Osteoblast (primary cell): ENCODE measurements at regions not wholly inside any gene's neighbourhood (a gene's known extent, or its start where the extent isn't known, plus 50 kb on each side); places are given as distances from the start of the nearest gene placed in this dataset.

ENCODE experiments used
- DNase-seq: peaks from one replicate; pipeline ENCODE4 v3.0.0; 2011; ENCODE audit warnings: low spot score, mixed read lengths; ENCODE audit not compliant: insufficient read length; ENCODE audit errors: missing footprints
- H2AFZ ChIP-seq: 2 replicates; pipeline ENCODE4 v1.6.0; 2011; ENCODE audit warnings: mild to moderate bottlenecking, low read length
- H3K27ac ChIP-seq: 2 replicates; pipeline ENCODE4 v1.5.1; 2011; ENCODE audit warnings: mild to moderate bottlenecking, low read depth, low read length, moderate library complexity
- H3K27me3 ChIP-seq: 2 replicates; pipeline ENCODE4 v1.6.0; 2012; ENCODE audit warnings: mild to moderate bottlenecking, control low read depth, inconsistent platforms, low read length, moderate library complexity; ENCODE audit not compliant: insufficient read depth
- H3K36me3 ChIP-seq: 2 replicates; pipeline ENCODE4 v1.5.1; 2011; ENCODE audit warnings: mild to moderate bottlenecking, low read length, control low read depth, moderate library complexity; ENCODE audit not compliant: insufficient read depth
- H3K4me1 ChIP-seq: 2 replicates; pipeline ENCODE4 v1.5.1; 2011; ENCODE audit warnings: mild to moderate bottlenecking, low read length, control low read depth, moderate library complexity; ENCODE audit not compliant: insufficient read depth
- H3K4me2 ChIP-seq: 2 replicates; pipeline ENCODE4 v1.6.0; 2011; ENCODE audit warnings: mild to moderate bottlenecking, low read length; ENCODE audit not compliant: insufficient read depth
- H3K4me3 ChIP-seq: fragments of 200-600 bp; sonication (generic); 3 replicates; pipeline ENCODE4 v1.5.1; 2012; ENCODE audit warnings: mild to moderate bottlenecking, low read length, inconsistent platforms; ENCODE audit not compliant: insufficient read depth
- H3K79me2 ChIP-seq: 2 replicates; pipeline ENCODE4 v1.6.0; 2012; ENCODE audit warnings: mild to moderate bottlenecking, low read length, control low read depth, inconsistent platforms; ENCODE audit not compliant: insufficient read depth
- H3K9me3 ChIP-seq: 2 replicates; pipeline ENCODE4 v1.5.1; 2011; ENCODE audit warnings: low read depth, low read length, control low read depth
- H4K20me1 ChIP-seq: 2 replicates; pipeline ENCODE4 v1.6.0; 2012; ENCODE audit warnings: mild to moderate bottlenecking, low read length, control low read depth; ENCODE audit not compliant: insufficient read depth
- TF ChIP-seq, protein P1 (sequence below): IDR thresholded peaks from 2 replicates; pipeline ENCODE4 v1.5.1; 2011; ENCODE audit warnings: mild to moderate bottlenecking, low read depth, low read length, moderate library complexity; ENCODE audit errors: extremely low read depth

DNA sequence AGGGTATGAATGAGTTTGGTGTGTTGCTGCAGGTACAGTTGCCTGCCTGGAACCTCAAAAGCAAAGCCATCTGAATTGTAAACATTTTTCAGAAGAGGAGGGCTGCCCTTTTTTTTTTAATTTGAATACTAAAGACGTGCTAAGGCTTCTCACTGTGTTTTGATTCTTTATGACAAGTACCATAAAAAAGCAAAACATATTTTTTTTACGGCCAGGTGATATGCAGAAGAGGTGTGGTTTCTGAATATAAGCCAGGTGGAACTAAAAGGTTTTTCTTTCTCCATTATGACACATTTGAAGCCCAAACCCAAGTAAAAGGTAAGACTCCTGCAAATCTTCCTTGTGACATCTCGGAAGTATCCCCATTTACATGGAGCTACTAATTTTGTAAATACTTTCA is 246.3 kb downstream of the IRS1 start:
- no peak for DNase-seq
- Histone ChIP-seq H2AFZ (no peak overlapping the region), H3K27ac (no peak overlapping the region), H3K4me3 (no peak overlapping the region), H3K4me2 (no peak overlapping the region), H3K9me3 (no peaks in the 10 kb centered on the region), H3K79me2 (no peaks in the 10 kb centered on the region), H4K20me1 (no peaks in the 10 kb centered on the region), H3K27me3 (no peaks in the 10 kb centered on the region), H3K36me3 (no peaks in the 10 kb centered on the region), H3K4me1 (peaks cover 2% of the 10 kb centered on the region)
- TF ChIP-seq, protein P1, sequence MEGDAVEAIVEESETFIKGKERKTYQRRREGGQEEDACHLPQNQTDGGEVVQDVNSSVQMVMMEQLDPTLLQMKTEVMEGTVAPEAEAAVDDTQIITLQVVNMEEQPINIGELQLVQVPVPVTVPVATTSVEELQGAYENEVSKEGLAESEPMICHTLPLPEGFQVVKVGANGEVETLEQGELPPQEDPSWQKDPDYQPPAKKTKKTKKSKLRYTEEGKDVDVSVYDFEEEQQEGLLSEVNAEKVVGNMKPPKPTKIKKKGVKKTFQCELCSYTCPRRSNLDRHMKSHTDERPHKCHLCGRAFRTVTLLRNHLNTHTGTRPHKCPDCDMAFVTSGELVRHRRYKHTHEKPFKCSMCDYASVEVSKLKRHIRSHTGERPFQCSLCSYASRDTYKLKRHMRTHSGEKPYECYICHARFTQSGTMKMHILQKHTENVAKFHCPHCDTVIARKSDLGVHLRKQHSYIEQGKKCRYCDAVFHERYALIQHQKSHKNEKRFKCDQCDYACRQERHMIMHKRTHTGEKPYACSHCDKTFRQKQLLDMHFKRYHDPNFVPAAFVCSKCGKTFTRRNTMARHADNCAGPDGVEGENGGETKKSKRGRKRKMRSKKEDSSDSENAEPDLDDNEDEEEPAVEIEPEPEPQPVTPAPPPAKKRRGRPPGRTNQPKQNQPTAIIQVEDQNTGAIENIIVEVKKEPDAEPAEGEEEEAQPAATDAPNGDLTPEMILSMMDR = no peak

DNA sequence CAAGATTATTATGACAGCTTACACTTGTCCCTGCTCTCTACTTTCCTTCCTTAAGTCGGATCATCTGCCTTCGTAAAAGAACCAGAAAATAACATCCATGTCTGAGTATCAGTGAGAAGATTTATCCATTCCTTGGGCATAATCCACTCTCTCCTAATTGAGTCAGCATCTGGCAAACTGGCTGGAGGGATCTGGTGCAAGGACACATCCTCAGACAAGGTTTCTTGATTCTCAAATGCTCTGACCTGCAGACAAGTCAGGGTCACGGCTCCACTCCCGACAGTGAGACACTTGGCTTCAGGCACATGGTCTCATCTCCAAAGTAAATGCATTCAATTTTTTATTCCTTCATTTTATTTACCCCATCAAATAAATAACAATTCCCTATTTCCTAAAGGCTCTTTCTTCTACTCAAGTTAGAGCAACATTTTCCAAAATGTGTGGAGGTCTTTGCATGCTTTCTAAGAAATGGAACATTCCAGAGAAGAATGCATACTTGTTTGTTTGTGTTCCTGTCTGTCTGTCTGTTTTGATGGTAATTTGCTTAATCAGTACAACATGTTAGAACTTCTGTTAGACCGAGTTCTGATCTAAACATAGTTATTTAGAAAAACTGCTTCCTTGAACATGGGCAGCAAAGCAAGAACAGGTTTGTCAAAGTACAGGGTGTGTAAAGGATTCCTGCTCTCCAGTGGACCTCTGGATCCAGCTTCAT is 246.9 kb downstream of the IRS1 start:
- Histone ChIP-seq H3K27me3 (no peaks in the 10 kb centered on the region), H3K9me3 (no peaks in the 10 kb centered on the region), H4K20me1 (no peaks in the 10 kb centered on the region), H2AFZ (no peak overlapping the region), H3K4me2 (no peak overlapping the region), H3K27ac (no peak overlapping the region), H3K36me3 (no peaks in the 10 kb centered on the region), H3K4me3 (no peak overlapping the region), H3K4me1 (peaks cover 3% of the 10 kb centered on the region), H3K79me2 (no peaks in the 10 kb centered on the region)
- no peak for DNase-seq
- TF ChIP-seq, protein P1 = no peak

GRCh38 chr2:226551522-226552250 is 247.9 kb downstream of the IRS1 start:
- no peak for DNase-seq
- TF ChIP-seq, protein P1 = no peak
- H2AFZ ChIP-seq = no peak overlapping the region
- no peaks in the 10 kb centered on the region for H3K36me3 ChIP-seq
- H3K4me1 ChIP-seq = peaks cover 3% of the 10 kb centered on the region
- H3K4me2 ChIP-seq = no peak overlapping the region
- no peaks in the 10 kb centered on the region for H3K79me2 ChIP-seq
- no peak overlapping the region for H3K27ac ChIP-seq
- no peaks in the 10 kb centered on the region for H3K9me3 ChIP-seq
- no peak overlapping the region for H3K4me3 ChIP-seq
- no peaks in the 10 kb centered on the region for H3K27me3 ChIP-seq
- no peaks in the 10 kb centered on the region for H4K20me1 ChIP-seq

DNA sequence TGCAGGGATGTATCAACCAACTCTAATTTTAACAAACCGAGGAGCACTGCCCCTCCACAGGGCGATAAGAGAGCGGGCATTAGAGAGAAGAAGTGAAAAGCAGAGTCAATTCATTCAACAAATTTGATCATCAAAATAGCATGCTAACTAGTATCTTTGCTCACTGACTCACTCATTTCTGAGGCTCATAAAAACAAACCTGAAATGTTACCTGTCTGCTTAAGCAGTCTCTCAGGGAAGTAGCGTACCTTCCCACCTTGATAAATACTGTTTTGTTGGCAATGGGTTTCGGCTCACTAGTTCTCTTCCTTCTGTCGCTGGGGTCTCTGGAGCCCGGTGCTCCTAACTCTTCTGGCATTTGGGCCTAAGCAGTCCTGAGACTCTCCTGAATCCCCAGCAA is 248.8 kb downstream of the IRS1 start:
- Histone ChIP-seq H4K20me1 (no peaks in the 10 kb centered on the region), H3K4me3 (no peak overlapping the region), H3K27ac (no peak overlapping the region), H3K36me3 (no peaks in the 10 kb centered on the region), H3K79me2 (no peaks in the 10 kb centered on the region), H2AFZ (no peak overlapping the region), H3K4me2 (no peak overlapping the region), H3K4me1 (peaks cover 3% of the 10 kb centered on the region), H3K9me3 (no peaks in the 10 kb centered on the region), H3K27me3 (no peaks in the 10 kb centered on the region)
- TF ChIP-seq, protein P1 = no peak
- no peak for DNase-seq
